Caco-2 (cell line): ENCODE measurements at regions not wholly inside any gene's neighbourhood (a gene's known extent, or its start where the extent isn't known, plus 50 kb on each side); places are given as distances from the start of the nearest gene placed in this dataset.
"Not testable (repeated sequence)": the region's sequence is repeated elsewhere in the genome, so short reads cannot be mapped to it uniquely, and the experiment has no call there.

Experiments
- BruUV-seq: library from RNA; stranded (reverse); fragments of 400-500 nt; replicated peaks from 2 replicates; lab custom pipeline; 2021; lab: Mats Ljungman, UMichigan
- CTCF ChIA-PET: fragments of 300-600 bp; sonication (Branson Sonifier 250); formaldehyde crosslinking; loops from one replicate; lab custom pipeline; 2022; ENCODE audit warnings: antibody characterized with exemption; lab: Charles Lee
- POLR2A ChIA-PET: fragments of 300-600 bp; sonication (Branson Sonifier 250); formaldehyde crosslinking; loops from one replicate; lab custom pipeline; 2022; ENCODE audit warnings: antibody characterized with exemption; lab: Charles Lee
- DNase-seq, 2 experiments: peaks; one replicate each; pipeline versions ENCODE4 v3.0.0 to v3.0.0-alpha.2; 2020 to 2022
- H3K27me3 ChIP-seq: replicated peaks from 2 replicates; pipeline ENCODE4 v1.6.0; 2011; ENCODE audit warnings: low read length; ENCODE audit not compliant: control insufficient read depth, insufficient read depth
- H3K36me3 ChIP-seq: 2 replicates; pipeline ENCODE4 v1.5.1; 2011; ENCODE audit warnings: low read length; ENCODE audit not compliant: control insufficient read depth, insufficient read depth
- H3K4me1 ChIP-seq: fragments of 250-450 bp; sonication (Bioruptor Pico); 2 replicates; pipeline ENCODE4 v1.5.1; 2020; ENCODE audit warnings: mild to moderate bottlenecking
- H3K4me3 ChIP-seq: 2 replicates; pipeline ENCODE4 v1.5.1; 2011; ENCODE audit warnings: low read depth, mild to moderate bottlenecking, control low read depth, low read length
- H3K9me3 ChIP-seq: fragments of 250-450 bp; sonication (Bioruptor Pico); 2 replicates; pipeline ENCODE4 v1.5.1; 2020; ENCODE audit warnings: mild to moderate bottlenecking, moderate library complexity
- H3K27ac Mint-ChIP-seq: one replicate; pipeline ENCODE4 v1.8.0; 2022; ENCODE audit warnings: mixed read lengths; ENCODE audit not compliant: unreplicated experiment
- H3K27me3 Mint-ChIP-seq: one replicate; pipeline ENCODE4 v1.8.0; 2022; ENCODE audit warnings: mixed read lengths; ENCODE audit not compliant: insufficient read depth, unreplicated experiment
- H3K36me3 Mint-ChIP-seq: one replicate; pipeline ENCODE4 v1.8.0; 2022; ENCODE audit warnings: mild to moderate bottlenecking, mixed read lengths; ENCODE audit not compliant: insufficient read depth, unreplicated experiment
- H3K4me1 Mint-ChIP-seq: one replicate; pipeline ENCODE4 v1.8.0; 2022; ENCODE audit warnings: low read depth, mixed read lengths; ENCODE audit not compliant: unreplicated experiment
- H3K4me3 Mint-ChIP-seq: one replicate; pipeline ENCODE4 v1.8.0; 2022; ENCODE audit warnings: mild to moderate bottlenecking, moderate library complexity, mixed read lengths; ENCODE audit not compliant: unreplicated experiment
- H3K9me3 Mint-ChIP-seq: one replicate; pipeline ENCODE4 v1.8.0; 2022; ENCODE audit warnings: mixed read lengths; ENCODE audit not compliant: unreplicated experiment
- CTCF ChIP-seq, 2 experiments: fragments of 200-600 bp in 1 of 2; IDR thresholded peaks; 1 replicate in 1 of 2; 2 replicates in 1 of 2; pipeline versions ENCODE4 v1.5.1 to v1.8.0; 2011 to 2022; ENCODE audit warnings: antibody characterized with exemption in 1 of 2, control low read depth in 1 of 2, inconsistent platforms in 1 of 2, low read depth in 1 of 2, low read length in 1 of 2, mild to moderate bottlenecking in 1 of 2, moderate library complexity in 1 of 2; ENCODE audit not compliant: insufficient read depth in 1 of 2, severe bottlenecking in 1 of 2, unreplicated experiment in 1 of 2
- intact Hi-C: fragments of 100-400 bp; cut with micrococcal nuclease; formaldehyde crosslinking; loops from one replicate; pipeline ENCODE4 v1.10.0; 2022; ENCODE audit not compliant: unreplicated experiment

- no peak overlapping the region for H3K4me3 Mint-ChIP-seq
- BruUV-seq = no TSS peak
- Histone ChIP-seq H3K27me3 (no peaks in the 10 kb centered on the region), H3K4me1 (peaks cover 5% of the 10 kb centered on the region), H3K9me3 (no peaks in the 10 kb centered on the region), H3K36me3 (no peaks in the 10 kb centered on the region), H3K4me3 (no peak overlapping the region)
- TF ChIP-seq CTCF (IDR thresholded peaks at IDR 0.05; ENCODE audit: insufficient read depth in 1 of 2, low read depth in 1 of 2, low read length in 1 of 2, severe bottlenecking in 1 of 2, unreplicated experiment in 1 of 2) = no peak
- H3K36me3 Mint-ChIP-seq = no peaks in the 10 kb centered on the region
- H3K4me1 Mint-ChIP-seq = peaks cover 13% of the 10 kb centered on the region
- POLR2A ChIA-PET = no interaction called here
- intact Hi-C loops = no loop called here
- H3K9me3 Mint-ChIP-seq = no peaks in the 10 kb centered on the region
- CTCF ChIA-PET = no interaction called here
- DNase-seq = no peak
- H3K27ac Mint-ChIP-seq = no peak overlapping the region
- H3K27me3 Mint-ChIP-seq = no peaks in the 10 kb centered on the region
Observed at GRCh38 chr12:96107236-96107635, 71.8 kb upstream of the LTA4H start.

- no peaks in the 10 kb centered on the region for H3K9me3 ChIP-seq
- intact Hi-C loops = no loop called here
- H3K4me1 ChIP-seq = peaks cover 16% of the 10 kb centered on the region
- no peak overlapping the region for H3K27ac Mint-ChIP-seq
- no peaks in the 10 kb centered on the region for H3K27me3 ChIP-seq
- no peak for TF ChIP-seq CTCF (IDR thresholded peaks at IDR 0.05; ENCODE audit: insufficient read depth in 1 of 2, low read depth in 1 of 2, low read length in 1 of 2, severe bottlenecking in 1 of 2, unreplicated experiment in 1 of 2)
- H3K27me3 Mint-ChIP-seq = no peaks in the 10 kb centered on the region
- no peaks in the 10 kb centered on the region for H3K36me3 Mint-ChIP-seq
- no peak overlapping the region for H3K4me3 Mint-ChIP-seq
- no peak for DNase-seq
- peaks cover 24% of the 10 kb centered on the region for H3K4me1 Mint-ChIP-seq
- CTCF ChIA-PET = no interaction called here
- no peaks in the 10 kb centered on the region for H3K9me3 Mint-ChIP-seq
- BruUV-seq = no TSS peak
- H3K4me3 ChIP-seq = no peak overlapping the region
- no peaks in the 10 kb centered on the region for H3K36me3 ChIP-seq
- POLR2A ChIA-PET = no interaction called here
Observed at GRCh38 chr12:96108321-96108720, 72.9 kb upstream of the LTA4H start.

- H3K36me3 ChIP-seq, H3K4me3 ChIP-seq, H3K27ac Mint-ChIP-seq, H3K27me3 ChIP-seq, CTCF ChIA-PET, DNase-seq, BruUV-seq, H3K9me3 Mint-ChIP-seq, H3K4me3 Mint-ChIP-seq, POLR2A ChIA-PET, H3K36me3 Mint-ChIP-seq, H3K27me3 Mint-ChIP-seq, intact Hi-C loops, H3K9me3 ChIP-seq: not testable (repeated sequence)
- peaks cover 25% of the 10 kb centered on the region for H3K4me1 Mint-ChIP-seq
- H3K4me1 ChIP-seq = peaks cover 18% of the 10 kb centered on the region
Observed at GRCh38 chr12:96108941-96109340, 73.6 kb upstream of the LTA4H start.

- no peaks in the 10 kb centered on the region for H3K27me3 Mint-ChIP-seq
- no peaks in the 10 kb centered on the region for H3K36me3 Mint-ChIP-seq
- no peaks in the 10 kb centered on the region for H3K9me3 Mint-ChIP-seq
- Histone ChIP-seq H3K4me3 (no peak overlapping the region), H3K36me3 (no peaks in the 10 kb centered on the region), H3K27me3 (no peaks in the 10 kb centered on the region), H3K9me3 (no peaks in the 10 kb centered on the region), H3K4me1 (peaks cover 18% of the 10 kb centered on the region)
- no peak for TF ChIP-seq CTCF (IDR thresholded peaks at IDR 0.05; ENCODE audit: insufficient read depth in 1 of 2, low read depth in 1 of 2, low read length in 1 of 2, severe bottlenecking in 1 of 2, unreplicated experiment in 1 of 2)
- ChIA-PET POLR2A (interaction anchor here (0.5 to 0.6 kb wide), 2 partner anchors 96 to 948 kb away, joined by 3 to 5 read pairs; no protein-coding TSS in a partner anchor), CTCF (interaction anchor here (0.7 kb wide), 1 partner anchor 103 kb away, joined by 3 read pairs; no protein-coding TSS in a partner anchor)
- no peak overlapping the region for H3K27ac Mint-ChIP-seq
- peaks cover 25% of the 10 kb centered on the region for H3K4me1 Mint-ChIP-seq
- BruUV-seq = no TSS peak
- peak; percentile 51 to 59 for DNase-seq
- intact Hi-C loops = loop anchor here (2.0 kb wide), 1 partner anchor 18 kb away; no protein-coding TSS in a partner anchor
- peak overlapping the region; percentile 3 for H3K4me3 Mint-ChIP-seq
Observed at GRCh38 chr12:96112733-96113132, 77.3 kb upstream of the LTA4H start.
